HEK293 (cell line): ENCODE measurements at regions not wholly inside any gene's neighbourhood (a gene's known extent, or its start where the extent isn't known, plus 50 kb on each side); places are given as distances from the start of the nearest gene placed in this dataset.

Source experiments
- CTCF ChIA-PET: fragments of 350-600 bp; formaldehyde crosslinking; extraction: SDS; loops from one replicate; lab custom pipeline; 2021; ENCODE audit warnings: antibody characterized with exemption; lab: Yijun Ruan, JAX
- POLR2A ChIA-PET: fragments of 300-600 bp; formaldehyde crosslinking; extraction: SDS; loops from one replicate; lab custom pipeline; 2020; ENCODE audit warnings: antibody characterized with exemption, inconsistent platforms; lab: Yijun Ruan, JAX
- H3K27ac ChIP-seq: fragments of 200-500 bp; sonication (Bioruptor generic); 2 replicates; pipeline ENCODE4 v1.5.1; 2014; ENCODE audit warnings: low read depth, low read length, control low read depth, inconsistent platforms; ENCODE audit errors: extremely low read depth
- H3K36me3 ChIP-seq, 2 experiments: fragments of 200-500 bp in 1 of 2; sonication (Bioruptor generic) in 1 of 2; 1 replicate in 1 of 2; 2 replicates in 1 of 2; pipeline ENCODE4 v1.5.1; 2014 to 2017; ENCODE audit warnings: inconsistent platforms in 2 of 2, low read length in 2 of 2; ENCODE audit not compliant: control insufficient read depth in 2 of 2, insufficient read depth in 1 of 2
- H3K4me1 ChIP-seq: fragments of 200-500 bp; sonication (Bioruptor generic); 2 replicates; pipeline ENCODE4 v1.5.1; 2014; ENCODE audit warnings: mild to moderate bottlenecking, low read length, inconsistent platforms; ENCODE audit not compliant: control insufficient read depth, insufficient read depth
- H3K4me3 ChIP-seq: 2 replicates; pipeline ENCODE4 v1.5.1; 2011; ENCODE audit warnings: low read depth, mild to moderate bottlenecking, control low read depth, low read length, moderate library complexity
- H3K9me3 ChIP-seq: fragments of 200-500 bp; sonication (Bioruptor generic); 2 replicates; pipeline ENCODE4 v1.5.1; 2014; ENCODE audit warnings: low read depth, low read length, inconsistent platforms; ENCODE audit not compliant: control insufficient read depth, insufficient read depth
- FEZF1 ChIP-seq: fragments of 450-650 bp; formaldehyde crosslinking; IDR thresholded peaks from 2 replicates; pipeline ENCODE4 v1.5.1; 2016; ENCODE audit warnings: missing biosample characterization, missing genetic modification characterization
- GLI2 ChIP-seq: fragments of 450-650 bp; formaldehyde crosslinking; IDR thresholded peaks from 2 replicates; pipeline ENCODE4; 2017; ENCODE audit warnings: missing biosample characterization, missing genetic modification characterization, low read depth, borderline replicate concordance
- KLF1 ChIP-seq: fragments of 450-650 bp; formaldehyde crosslinking; IDR thresholded peaks from 2 replicates; pipeline ENCODE4 v1.5.1; 2016; ENCODE audit warnings: missing biosample characterization, missing genetic modification characterization
- KLF10 ChIP-seq: fragments of 450-650 bp; IDR thresholded peaks from 2 replicates; pipeline ENCODE4 v1.5.1; 2018; ENCODE audit warnings: missing biosample characterization, mild to moderate bottlenecking, missing genetic modification characterization
- YY1 ChIP-seq: fragments of 450-650 bp; formaldehyde crosslinking; IDR thresholded peaks from 2 replicates; pipeline ENCODE4 v1.5.1; 2018; ENCODE audit warnings: missing biosample characterization, missing genetic modification characterization
- ZIC2 ChIP-seq: fragments of 450-650 bp; formaldehyde crosslinking; IDR thresholded peaks from 2 replicates; pipeline ENCODE4 v1.5.1; 2016; ENCODE audit warnings: missing biosample characterization, missing genetic modification characterization
- ZNF114 ChIP-seq: fragments of 450-650 bp; formaldehyde crosslinking; IDR thresholded peaks from 2 replicates; pipeline ENCODE4 v1.5.0; 2017; ENCODE audit warnings: missing biosample characterization, missing genetic modification characterization
- ZNF140 ChIP-seq: fragments of 450-650 bp; formaldehyde crosslinking; IDR thresholded peaks from 2 replicates; pipeline ENCODE4 v1.5.1; 2016; ENCODE audit warnings: missing biosample characterization, missing genetic modification characterization
- ZNF2 ChIP-seq: fragments of 450-650 bp; formaldehyde crosslinking; IDR thresholded peaks from 2 replicates; pipeline ENCODE4 v1.5.1; 2016; ENCODE audit warnings: missing biosample characterization, missing genetic modification characterization
- ZNF221 ChIP-seq: fragments of 450-650 bp; formaldehyde crosslinking; IDR thresholded peaks from 2 replicates; pipeline ENCODE4 v1.5.1; 2017; ENCODE audit warnings: missing biosample characterization, missing genetic modification characterization, borderline replicate concordance
- ZNF341 ChIP-seq: fragments of 450-650 bp; formaldehyde crosslinking; IDR thresholded peaks from 2 replicates; pipeline ENCODE4; 2016; ENCODE audit warnings: low read depth, missing biosample characterization, missing genetic modification characterization
- ZNF391 ChIP-seq: fragments of 450-650 bp; formaldehyde crosslinking; IDR thresholded peaks from 2 replicates; pipeline ENCODE4 v1.5.1; 2016; ENCODE audit warnings: low read depth, missing biosample characterization, missing genetic modification characterization, borderline replicate concordance
- ZNF433 ChIP-seq: fragments of 450-650 bp; formaldehyde crosslinking; IDR thresholded peaks from 2 replicates; pipeline ENCODE4 v1.5.1; 2016; ENCODE audit warnings: missing biosample characterization, missing genetic modification characterization, low read depth
- ZNF510 ChIP-seq: fragments of 450-650 bp; formaldehyde crosslinking; IDR thresholded peaks from 2 replicates; pipeline ENCODE4 v1.5.1; 2018; ENCODE audit warnings: mild to moderate bottlenecking, missing genetic modification characterization, missing biosample characterization; ENCODE audit not compliant: insufficient replicate concordance
- ZNF610 ChIP-seq: fragments of 450-650 bp; formaldehyde crosslinking; IDR thresholded peaks from 2 replicates; pipeline ENCODE4 v1.5.1; 2016; ENCODE audit warnings: missing biosample characterization, missing genetic modification characterization, borderline replicate concordance
- TF ChIP-seq, protein P1 (sequence below): fragments of 450-650 bp; formaldehyde crosslinking; IDR thresholded peaks from 2 replicates; pipeline ENCODE4 v1.5.0; 2017; ENCODE audit warnings: missing biosample characterization, missing genetic modification characterization, borderline replicate concordance
- TF ChIP-seq, protein P2 (sequence below): fragments of 450-650 bp; formaldehyde crosslinking; IDR thresholded peaks from 2 replicates; pipeline ENCODE4 v1.5.1; 2016; ENCODE audit warnings: missing biosample characterization, missing genetic modification characterization
- TF ChIP-seq, protein P3 (sequence below): fragments of 450-650 bp; formaldehyde crosslinking; IDR thresholded peaks from 2 replicates; pipeline ENCODE4 v1.5.1; 2016; ENCODE audit warnings: missing biosample characterization, missing genetic modification characterization
- TF ChIP-seq, protein P4 (sequence below): fragments of 450-650 bp; formaldehyde crosslinking; IDR thresholded peaks from 2 replicates; pipeline ENCODE4 v1.5.1; 2016; ENCODE audit warnings: missing biosample characterization, missing genetic modification characterization
- TF ChIP-seq, protein P5 (sequence below): fragments of 450-650 bp; formaldehyde crosslinking; IDR thresholded peaks from 2 replicates; pipeline ENCODE4 v1.5.1; 2016; ENCODE audit warnings: missing biosample characterization, missing genetic modification characterization
- TF ChIP-seq, protein P6 (sequence below): fragments of 450-650 bp; formaldehyde crosslinking; IDR thresholded peaks from 2 replicates; pipeline ENCODE4 v1.5.1; 2017; ENCODE audit warnings: missing biosample characterization, missing genetic modification characterization

DNA sequence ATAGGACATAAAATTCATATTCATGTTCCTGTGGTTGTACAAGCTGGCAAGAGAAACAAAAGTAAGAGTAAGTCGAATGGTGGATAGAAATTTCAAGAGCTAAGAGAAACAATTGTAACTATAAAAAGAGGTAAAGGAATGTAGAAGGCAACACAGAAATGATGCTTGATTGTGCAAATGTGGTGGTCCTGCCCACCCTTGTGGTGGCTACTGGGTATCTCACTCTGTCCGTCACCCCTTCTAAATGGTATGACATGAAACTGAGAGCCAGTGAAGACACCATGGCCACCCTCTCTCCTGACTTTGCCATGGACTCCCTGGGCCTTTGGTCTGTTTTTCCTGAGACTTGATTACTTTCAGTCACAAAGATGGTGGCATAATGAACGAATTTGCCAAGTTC, 925.9 kb upstream of the SLITRK6 start:
- Histone ChIP-seq H3K4me1 (no peaks in the 10 kb centered on the region), H3K9me3 (no peaks in the 10 kb centered on the region), H3K36me3 (no peaks in the 10 kb centered on the region), H3K27ac (no peak overlapping the region), H3K4me3 (no peak overlapping the region)
- CTCF ChIA-PET: no interaction called here
- TF ChIP-seq ZNF433: no peak
- no peak for TF ChIP-seq ZNF341 (tag by site-specific recombination)
- TF ChIP-seq, protein P1, sequence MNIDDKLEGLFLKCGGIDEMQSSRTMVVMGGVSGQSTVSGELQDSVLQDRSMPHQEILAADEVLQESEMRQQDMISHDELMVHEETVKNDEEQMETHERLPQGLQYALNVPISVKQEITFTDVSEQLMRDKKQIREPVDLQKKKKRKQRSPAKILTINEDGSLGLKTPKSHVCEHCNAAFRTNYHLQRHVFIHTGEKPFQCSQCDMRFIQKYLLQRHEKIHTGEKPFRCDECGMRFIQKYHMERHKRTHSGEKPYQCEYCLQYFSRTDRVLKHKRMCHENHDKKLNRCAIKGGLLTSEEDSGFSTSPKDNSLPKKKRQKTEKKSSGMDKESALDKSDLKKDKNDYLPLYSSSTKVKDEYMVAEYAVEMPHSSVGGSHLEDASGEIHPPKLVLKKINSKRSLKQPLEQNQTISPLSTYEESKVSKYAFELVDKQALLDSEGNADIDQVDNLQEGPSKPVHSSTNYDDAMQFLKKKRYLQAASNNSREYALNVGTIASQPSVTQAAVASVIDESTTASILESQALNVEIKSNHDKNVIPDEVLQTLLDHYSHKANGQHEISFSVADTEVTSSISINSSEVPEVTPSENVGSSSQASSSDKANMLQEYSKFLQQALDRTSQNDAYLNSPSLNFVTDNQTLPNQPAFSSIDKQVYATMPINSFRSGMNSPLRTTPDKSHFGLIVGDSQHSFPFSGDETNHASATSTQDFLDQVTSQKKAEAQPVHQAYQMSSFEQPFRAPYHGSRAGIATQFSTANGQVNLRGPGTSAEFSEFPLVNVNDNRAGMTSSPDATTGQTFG (tag by site-specific recombination): no peak
- no peak for TF ChIP-seq ZNF140 (tag by site-specific recombination)
- no peak for TF ChIP-seq ZNF2 (tag by site-specific recombination)
- TF ChIP-seq, protein P2, sequence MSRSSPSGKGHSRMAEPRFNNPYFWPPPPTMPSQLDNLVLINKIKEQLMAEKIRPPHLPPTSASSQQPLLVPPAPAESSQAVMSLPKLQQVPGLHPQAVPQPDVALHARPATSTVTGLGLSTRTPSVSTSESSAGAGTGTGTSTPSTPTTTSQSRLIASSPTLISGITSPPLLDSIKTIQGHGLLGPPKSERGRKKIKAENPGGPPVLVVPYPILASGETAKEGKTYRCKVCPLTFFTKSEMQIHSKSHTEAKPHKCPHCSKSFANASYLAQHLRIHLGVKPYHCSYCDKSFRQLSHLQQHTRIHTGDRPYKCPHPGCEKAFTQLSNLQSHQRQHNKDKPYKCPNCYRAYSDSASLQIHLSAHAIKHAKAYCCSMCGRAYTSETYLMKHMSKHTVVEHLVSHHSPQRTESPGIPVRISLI (tag by site-specific recombination): no peak
- no peak for TF ChIP-seq ZNF610 (tag by site-specific recombination)
- TF ChIP-seq, protein P3, sequence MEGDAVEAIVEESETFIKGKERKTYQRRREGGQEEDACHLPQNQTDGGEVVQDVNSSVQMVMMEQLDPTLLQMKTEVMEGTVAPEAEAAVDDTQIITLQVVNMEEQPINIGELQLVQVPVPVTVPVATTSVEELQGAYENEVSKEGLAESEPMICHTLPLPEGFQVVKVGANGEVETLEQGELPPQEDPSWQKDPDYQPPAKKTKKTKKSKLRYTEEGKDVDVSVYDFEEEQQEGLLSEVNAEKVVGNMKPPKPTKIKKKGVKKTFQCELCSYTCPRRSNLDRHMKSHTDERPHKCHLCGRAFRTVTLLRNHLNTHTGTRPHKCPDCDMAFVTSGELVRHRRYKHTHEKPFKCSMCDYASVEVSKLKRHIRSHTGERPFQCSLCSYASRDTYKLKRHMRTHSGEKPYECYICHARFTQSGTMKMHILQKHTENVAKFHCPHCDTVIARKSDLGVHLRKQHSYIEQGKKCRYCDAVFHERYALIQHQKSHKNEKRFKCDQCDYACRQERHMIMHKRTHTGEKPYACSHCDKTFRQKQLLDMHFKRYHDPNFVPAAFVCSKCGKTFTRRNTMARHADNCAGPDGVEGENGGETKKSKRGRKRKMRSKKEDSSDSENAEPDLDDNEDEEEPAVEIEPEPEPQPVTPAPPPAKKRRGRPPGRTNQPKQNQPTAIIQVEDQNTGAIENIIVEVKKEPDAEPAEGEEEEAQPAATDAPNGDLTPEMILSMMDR (tag by site-specific recombination): no peak
- no peak for TF ChIP-seq ZNF114 (tag by site-specific recombination)
- no peak for TF ChIP-seq GLI2 (tag by site-specific recombination)
- no peak for TF ChIP-seq KLF1 (tag by site-specific recombination)
- no peak for TF ChIP-seq KLF10 (tag by site-specific recombination)
- no peak for TF ChIP-seq ZNF391
- TF ChIP-seq FEZF1 (tag by site-specific recombination): no peak
- TF ChIP-seq YY1 (tag by site-specific recombination): no peak
- TF ChIP-seq ZNF221: no peak
- TF ChIP-seq, protein P4, sequence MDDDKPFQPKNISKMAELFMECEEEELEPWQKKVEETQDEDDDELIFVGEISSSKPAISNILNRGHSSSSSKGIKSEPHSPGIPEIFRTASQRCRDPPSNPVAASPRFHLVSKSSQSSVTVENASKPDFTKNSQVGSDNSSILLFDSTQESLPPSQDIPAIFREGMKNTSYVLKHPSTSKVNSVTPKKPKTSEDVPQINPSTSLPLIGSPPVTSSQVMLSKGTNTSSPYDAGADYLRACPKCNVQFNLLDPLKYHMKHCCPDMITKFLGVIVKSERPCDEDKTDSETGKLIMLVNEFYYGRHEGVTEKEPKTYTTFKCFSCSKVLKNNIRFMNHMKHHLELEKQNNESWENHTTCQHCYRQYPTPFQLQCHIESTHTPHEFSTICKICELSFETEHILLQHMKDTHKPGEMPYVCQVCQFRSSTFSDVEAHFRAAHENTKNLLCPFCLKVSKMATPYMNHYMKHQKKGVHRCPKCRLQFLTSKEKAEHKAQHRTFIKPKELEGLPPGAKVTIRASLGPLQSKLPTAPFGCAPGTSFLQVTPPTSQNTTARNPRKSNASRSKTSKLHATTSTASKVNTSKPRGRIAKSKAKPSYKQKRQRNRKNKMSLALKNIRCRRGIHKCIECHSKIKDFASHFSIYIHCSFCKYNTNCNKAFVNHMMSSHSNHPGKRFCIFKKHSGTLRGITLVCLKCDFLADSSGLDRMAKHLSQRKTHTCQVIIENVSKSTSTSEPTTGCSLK (tag by site-specific recombination): no peak
- TF ChIP-seq ZIC2 (tag by site-specific recombination): no peak
- POLR2A ChIA-PET: interaction anchor here (0.5 kb wide), 1 partner anchor 267 kb away, joined by 4 read pairs; no protein-coding TSS in a partner anchor

DNA sequence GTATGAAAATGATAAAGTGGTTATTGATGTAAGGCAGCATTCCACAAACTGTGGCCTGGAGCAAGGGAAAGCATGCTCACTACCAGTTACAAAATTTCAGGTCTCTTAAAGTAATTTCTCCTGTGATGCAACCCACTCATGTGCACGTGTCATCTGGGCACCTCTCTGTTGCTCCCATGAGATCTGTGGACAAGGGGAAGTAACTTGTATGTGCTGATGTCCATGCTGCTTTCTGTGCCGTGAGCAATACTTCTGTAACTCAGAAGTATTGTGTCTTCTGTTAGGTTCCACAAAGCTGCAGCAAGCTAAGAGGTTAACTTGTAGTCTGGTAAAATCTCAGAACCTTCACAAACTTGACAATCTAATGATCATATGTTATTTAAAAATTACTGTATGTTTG, 930.0 kb upstream of the SLITRK6 start:
- TF ChIP-seq, protein P5, sequence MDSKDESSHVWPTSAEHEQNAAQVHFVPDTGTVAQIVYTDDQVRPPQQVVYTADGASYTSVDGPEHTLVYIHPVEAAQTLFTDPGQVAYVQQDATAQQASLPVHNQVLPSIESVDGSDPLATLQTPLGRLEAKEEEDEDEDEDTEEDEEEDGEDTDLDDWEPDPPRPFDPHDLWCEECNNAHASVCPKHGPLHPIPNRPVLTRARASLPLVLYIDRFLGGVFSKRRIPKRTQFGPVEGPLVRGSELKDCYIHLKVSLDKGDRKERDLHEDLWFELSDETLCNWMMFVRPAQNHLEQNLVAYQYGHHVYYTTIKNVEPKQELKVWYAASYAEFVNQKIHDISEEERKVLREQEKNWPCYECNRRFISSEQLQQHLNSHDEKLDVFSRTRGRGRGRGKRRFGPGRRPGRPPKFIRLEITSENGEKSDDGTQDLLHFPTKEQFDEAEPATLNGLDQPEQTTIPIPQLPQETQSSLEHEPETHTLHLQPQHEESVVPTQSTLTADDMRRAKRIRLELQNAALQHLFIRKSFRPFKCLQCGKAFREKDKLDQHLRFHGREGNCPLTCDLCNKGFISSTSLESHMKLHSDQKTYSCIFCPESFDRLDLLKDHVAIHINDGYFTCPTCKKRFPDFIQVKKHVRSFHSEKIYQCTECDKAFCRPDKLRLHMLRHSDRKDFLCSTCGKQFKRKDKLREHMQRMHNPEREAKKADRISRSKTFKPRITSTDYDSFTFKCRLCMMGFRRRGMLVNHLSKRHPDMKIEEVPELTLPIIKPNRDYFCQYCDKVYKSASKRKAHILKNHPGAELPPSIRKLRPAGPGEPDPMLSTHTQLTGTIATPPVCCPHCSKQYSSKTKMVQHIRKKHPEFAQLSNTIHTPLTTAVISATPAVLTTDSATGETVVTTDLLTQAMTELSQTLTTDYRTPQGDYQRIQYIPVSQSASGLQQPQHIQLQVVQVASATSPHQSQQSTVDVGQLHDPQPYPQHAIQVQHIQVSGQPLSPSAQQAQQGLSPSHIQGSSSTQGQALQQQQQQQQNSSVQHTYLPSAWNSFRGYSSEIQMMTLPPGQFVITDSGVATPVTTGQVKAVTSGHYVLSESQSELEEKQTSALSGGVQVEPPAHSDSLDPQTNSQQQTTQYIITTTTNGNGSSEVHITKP: no peak
- TF ChIP-seq ZNF510 (tag by site-specific recombination): no peak
- TF ChIP-seq, protein P6, sequence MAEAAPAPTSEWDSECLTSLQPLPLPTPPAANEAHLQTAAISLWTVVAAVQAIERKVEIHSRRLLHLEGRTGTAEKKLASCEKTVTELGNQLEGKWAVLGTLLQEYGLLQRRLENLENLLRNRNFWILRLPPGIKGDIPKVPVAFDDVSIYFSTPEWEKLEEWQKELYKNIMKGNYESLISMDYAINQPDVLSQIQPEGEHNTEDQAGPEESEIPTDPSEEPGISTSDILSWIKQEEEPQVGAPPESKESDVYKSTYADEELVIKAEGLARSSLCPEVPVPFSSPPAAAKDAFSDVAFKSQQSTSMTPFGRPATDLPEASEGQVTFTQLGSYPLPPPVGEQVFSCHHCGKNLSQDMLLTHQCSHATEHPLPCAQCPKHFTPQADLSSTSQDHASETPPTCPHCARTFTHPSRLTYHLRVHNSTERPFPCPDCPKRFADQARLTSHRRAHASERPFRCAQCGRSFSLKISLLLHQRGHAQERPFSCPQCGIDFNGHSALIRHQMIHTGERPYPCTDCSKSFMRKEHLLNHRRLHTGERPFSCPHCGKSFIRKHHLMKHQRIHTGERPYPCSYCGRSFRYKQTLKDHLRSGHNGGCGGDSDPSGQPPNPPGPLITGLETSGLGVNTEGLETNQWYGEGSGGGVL (tag by site-specific recombination): no peak
- CTCF ChIA-PET: no interaction called here
- H3K4me3 ChIP-seq: no peak overlapping the region
- no peak overlapping the region for H3K27ac ChIP-seq
- H3K9me3 ChIP-seq: no peaks in the 10 kb centered on the region
- POLR2A ChIA-PET: no interaction called here
- H3K36me3 ChIP-seq: no peaks in the 10 kb centered on the region
- H3K4me1 ChIP-seq: no peaks in the 10 kb centered on the region
